Erythroblast (primary cell): ENCODE measurements at regions not wholly inside any gene's neighbourhood (a gene's known extent, or its start where the extent isn't known, plus 50 kb on each side); places are given as distances from the start of the nearest gene placed in this dataset.

Experiments
- GATA1 ChIP-seq: IDR thresholded peaks from 2 replicates; pipeline ENCODE4 v1.6.1; 2011; ENCODE audit warnings: low read depth, mild to moderate bottlenecking, control low read depth, low read length, moderate library complexity
- POLR2A ChIP-seq: IDR thresholded peaks from 2 replicates; pipeline ENCODE4 v1.6.1; 2011; ENCODE audit warnings: mild to moderate bottlenecking, low read length

GRCh38 chr20:40787941-40788340 is 98.9 kb upstream of the MAFB start:
- TF ChIP-seq POLR2A = no peak
- TF ChIP-seq GATA1 = no peak
